A673 (cell line): ENCODE measurements at regions not wholly inside any gene's neighbourhood (a gene's known extent, or its start where the extent isn't known, plus 50 kb on each side); places are given as distances from the start of the nearest gene placed in this dataset.

Experiments used
- BruUV-seq: library from RNA; stranded (reverse); fragments of 400-500 nt; replicated peaks from 2 replicates; lab custom pipeline; 2021; lab: Mats Ljungman, UMichigan
- CTCF ChIA-PET: fragments of 300-600 bp; sonication (Branson Sonifier 250); formaldehyde crosslinking; loops from one replicate; lab custom pipeline; 2022; ENCODE audit warnings: antibody characterized with exemption; lab: Charles Lee
- POLR2A ChIA-PET: fragments of 300-600 bp; sonication (Branson Sonifier 250); formaldehyde crosslinking; loops from one replicate; lab custom pipeline; 2022; ENCODE audit warnings: antibody characterized with exemption; ENCODE audit not compliant: low non-redundant PET; lab: Charles Lee
- DNase-seq: peaks from one replicate; pipeline ENCODE4 v3.0.0-alpha.2; 2015; ENCODE audit warnings: low spot score
- H3K27ac ChIP-seq: fragments of 200-600 bp; sonication (generic); 2 replicates; pipeline ENCODE4 v1.5.1; 2016; ENCODE audit warnings: mixed run types, low read depth, mild to moderate bottlenecking, mixed read lengths, antibody characterized with exemption, low read length; ENCODE audit not compliant: poor library complexity, severe bottlenecking
- H3K27me3 ChIP-seq: fragments of 200-600 bp; sonication (generic); replicated peaks from 2 replicates; pipeline ENCODE4 v1.6.1; 2017; ENCODE audit warnings: mixed run types, low read depth, mild to moderate bottlenecking, mixed read lengths, antibody characterized with exemption, low read length; ENCODE audit not compliant: insufficient read depth, poor library complexity
- H3K36me3 ChIP-seq: fragments of 200-600 bp; sonication (generic); 2 replicates; pipeline ENCODE4 v1.6.1; 2016; ENCODE audit warnings: mixed run types, mild to moderate bottlenecking, mixed read lengths, antibody characterized with exemption, low read length; ENCODE audit not compliant: insufficient read depth, poor library complexity, severe bottlenecking
- H3K4me1 ChIP-seq: fragments of 200-600 bp; sonication (generic); 2 replicates; pipeline ENCODE4 v1.6.1; 2017; ENCODE audit warnings: mixed run types, mild to moderate bottlenecking, mixed read lengths, antibody characterized with exemption, low read length; ENCODE audit not compliant: insufficient read depth, poor library complexity, severe bottlenecking
- H3K4me3 ChIP-seq: fragments of 200-600 bp; sonication (generic); 2 replicates; pipeline ENCODE4 v1.5.1; 2016; ENCODE audit warnings: low read depth, mixed run types, mild to moderate bottlenecking, mixed read lengths, low read length; ENCODE audit not compliant: poor library complexity, severe bottlenecking
- H3K9me3 ChIP-seq: fragments of 200-600 bp; sonication (generic); 2 replicates; pipeline ENCODE4 v1.6.1; 2016; ENCODE audit warnings: mixed run types, low read depth, mild to moderate bottlenecking, mixed read lengths, antibody characterized with exemption, low read length; ENCODE audit not compliant: poor library complexity, severe bottlenecking
- EZH2 ChIP-seq: fragments of 200-600 bp; sonication (generic); IDR thresholded peaks from 2 replicates; pipeline ENCODE4 v1.6.1; 2017; ENCODE audit warnings: borderline replicate concordance, low read depth, mild to moderate bottlenecking, mixed read lengths, antibody characterized with exemption, low read length; ENCODE audit not compliant: poor library complexity, severe bottlenecking
- intact Hi-C: fragments of 100-400 bp; cut with micrococcal nuclease; formaldehyde crosslinking; loops from one replicate; pipeline ENCODE4 v1.10.0; 2022; ENCODE audit not compliant: unreplicated experiment
- TF ChIP-seq, protein P1 (sequence below): fragments of 300-800, 200-600 bp; sonication (generic); conservative IDR thresholded peaks from 2 replicates; pipeline ENCODE4 v1.5.1; 2017; ENCODE audit warnings: low read depth, mild to moderate bottlenecking, antibody characterized with exemption, low read length, moderate library complexity, mixed read lengths

GRCh38 chr7:109834851-109835250, 1256.1 kb upstream of the LRRN3 start:
- no peak for DNase-seq
- H3K27ac ChIP-seq: no peak overlapping the region
- no peaks in the 10 kb centered on the region for H3K27me3 ChIP-seq
- intact Hi-C loops: no loop called here
- H3K9me3 ChIP-seq: no peaks in the 10 kb centered on the region
- ChIA-PET CTCF (no interaction called here), POLR2A (no interaction called here)
- BruUV-seq: no TSS peak
- H3K4me3 ChIP-seq: no peak overlapping the region
- TF ChIP-seq, protein P1, sequence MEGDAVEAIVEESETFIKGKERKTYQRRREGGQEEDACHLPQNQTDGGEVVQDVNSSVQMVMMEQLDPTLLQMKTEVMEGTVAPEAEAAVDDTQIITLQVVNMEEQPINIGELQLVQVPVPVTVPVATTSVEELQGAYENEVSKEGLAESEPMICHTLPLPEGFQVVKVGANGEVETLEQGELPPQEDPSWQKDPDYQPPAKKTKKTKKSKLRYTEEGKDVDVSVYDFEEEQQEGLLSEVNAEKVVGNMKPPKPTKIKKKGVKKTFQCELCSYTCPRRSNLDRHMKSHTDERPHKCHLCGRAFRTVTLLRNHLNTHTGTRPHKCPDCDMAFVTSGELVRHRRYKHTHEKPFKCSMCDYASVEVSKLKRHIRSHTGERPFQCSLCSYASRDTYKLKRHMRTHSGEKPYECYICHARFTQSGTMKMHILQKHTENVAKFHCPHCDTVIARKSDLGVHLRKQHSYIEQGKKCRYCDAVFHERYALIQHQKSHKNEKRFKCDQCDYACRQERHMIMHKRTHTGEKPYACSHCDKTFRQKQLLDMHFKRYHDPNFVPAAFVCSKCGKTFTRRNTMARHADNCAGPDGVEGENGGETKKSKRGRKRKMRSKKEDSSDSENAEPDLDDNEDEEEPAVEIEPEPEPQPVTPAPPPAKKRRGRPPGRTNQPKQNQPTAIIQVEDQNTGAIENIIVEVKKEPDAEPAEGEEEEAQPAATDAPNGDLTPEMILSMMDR: no peak
- no peak for TF ChIP-seq EZH2
- H3K36me3 ChIP-seq: no peaks in the 10 kb centered on the region
- no peaks in the 10 kb centered on the region for H3K4me1 ChIP-seq

DNA sequence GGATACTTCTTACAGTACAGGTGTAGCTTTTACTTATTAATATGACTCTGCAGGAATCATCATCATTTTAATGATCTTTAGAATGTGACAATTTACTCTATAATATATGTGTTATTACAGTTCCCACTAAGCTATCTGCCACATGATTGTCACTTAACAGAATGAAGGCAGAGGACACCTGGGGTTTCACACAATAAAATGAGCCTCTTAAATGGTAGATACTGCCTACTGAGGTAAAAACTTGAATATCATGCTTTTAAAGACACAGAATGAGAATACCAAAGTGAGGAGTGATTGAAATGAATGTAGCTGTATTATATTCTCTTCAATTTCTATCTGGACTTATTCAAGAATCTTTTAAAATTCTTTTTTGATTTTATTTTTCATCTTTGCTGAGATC, 1255.3 kb upstream of the LRRN3 start:
- DNase-seq: no peak
- TF ChIP-seq, protein P1: no peak
- no peak for TF ChIP-seq EZH2
- H3K27me3 ChIP-seq: no peaks in the 10 kb centered on the region
- no peaks in the 10 kb centered on the region for H3K9me3 ChIP-seq
- no peaks in the 10 kb centered on the region for H3K36me3 ChIP-seq
- BruUV-seq: no TSS peak
- H3K4me3 ChIP-seq: no peak overlapping the region
- intact Hi-C loops: no loop called here
- H3K4me1 ChIP-seq: no peaks in the 10 kb centered on the region
- ChIA-PET POLR2A (no interaction called here), CTCF (no interaction called here)
- no peak overlapping the region for H3K27ac ChIP-seq

- DNase-seq: no peak
- POLR2A ChIA-PET: no interaction called here
- intact Hi-C loops: no loop called here
These were observed 1254.9 kb upstream of the LRRN3 start for GRCh38 chr7:109836016-109836415.

More at GRCh38 chr7:109836016-109836415, 1254.9 kb upstream of the LRRN3 start:
- H3K4me3 ChIP-seq: no peak overlapping the region
- no TSS peak for BruUV-seq
- H3K9me3 ChIP-seq: no peaks in the 10 kb centered on the region
- H3K36me3 ChIP-seq: no peaks in the 10 kb centered on the region
- H3K27ac ChIP-seq: no peak overlapping the region
- CTCF ChIA-PET: no interaction called here
- TF ChIP-seq, protein P1: no peak
- no peak for TF ChIP-seq EZH2
- H3K4me1 ChIP-seq: no peaks in the 10 kb centered on the region
- no peaks in the 10 kb centered on the region for H3K27me3 ChIP-seq
